Fibroblast of lung (primary cell): ENCODE measurements at regions not wholly inside any gene's neighbourhood (a gene's known extent, or its start where the extent isn't known, plus 50 kb on each side); places are given as distances from the start of the nearest gene placed in this dataset.

ENCODE experiments used
- DNase-seq, 2 donors: peaks; one replicate each; pipeline versions ENCODE4 v3.0.0 to v3.0.0-alpha.2; 2010; ENCODE audit warnings: low read depth in 2 of 2
- H2AFZ ChIP-seq: 2 replicates; pipeline ENCODE4 v1.5.1; 2012; ENCODE audit warnings: low read length, control low read depth, inconsistent platforms
- H3K27ac ChIP-seq: 2 replicates; pipeline ENCODE4 v1.5.1; 2011; ENCODE audit warnings: low read length, control low read depth; ENCODE audit not compliant: insufficient read depth
- H3K27me3 ChIP-seq: 2 replicates; pipeline ENCODE4 v1.5.1; 2011; ENCODE audit warnings: mild to moderate bottlenecking, low read length; ENCODE audit not compliant: control insufficient read depth, insufficient read depth
- H3K36me3 ChIP-seq: 2 replicates; pipeline ENCODE4 v1.5.1; 2011; ENCODE audit warnings: low read length; ENCODE audit not compliant: control insufficient read depth, insufficient read depth
- H3K4me1 ChIP-seq: 2 replicates; pipeline ENCODE4 v1.5.1; 2011; ENCODE audit warnings: low read length; ENCODE audit not compliant: control insufficient read depth, insufficient read depth; ENCODE audit errors: extremely low read depth
- H3K4me2 ChIP-seq: 2 replicates; pipeline ENCODE4 v1.5.1; 2011; ENCODE audit warnings: low read length, control low read depth; ENCODE audit not compliant: insufficient read depth; ENCODE audit errors: extremely low read depth
- H3K4me3 ChIP-seq, 4 experiments: fragments of 200-600 bp in 1 of 4; sonication (generic) in 1 of 4; replicated peaks in 1 of 4; 2 replicates each; pipeline ENCODE4 v1.5.1; 2011 to 2016; ENCODE audit warnings: low read length in 4 of 4, low read depth in 3 of 4, mild to moderate bottlenecking in 3 of 4, control low read depth in 2 of 4, inconsistent platforms in 1 of 4, mixed read lengths in 1 of 4; ENCODE audit not compliant: insufficient read depth in 1 of 4; ENCODE audit errors: control extremely low read depth in 1 of 4
- H3K79me2 ChIP-seq: 2 replicates; pipeline ENCODE4 v1.5.1; 2012; ENCODE audit warnings: mild to moderate bottlenecking, low read length, inconsistent platforms; ENCODE audit not compliant: control insufficient read depth, insufficient read depth
- H3K9ac ChIP-seq: 2 replicates; pipeline ENCODE4 v1.5.1; 2011; ENCODE audit warnings: mild to moderate bottlenecking, low read length, control low read depth; ENCODE audit not compliant: insufficient read depth
- H3K9me3 ChIP-seq: 2 replicates; pipeline ENCODE4 v1.5.1; 2012; ENCODE audit warnings: low read depth, low read length; ENCODE audit not compliant: control insufficient read depth, insufficient read depth
- H4K20me1 ChIP-seq: 2 replicates; pipeline ENCODE4 v1.5.1; 2011; ENCODE audit warnings: low read length; ENCODE audit not compliant: control insufficient read depth, insufficient read depth; ENCODE audit errors: extremely low read depth
- EZH2 ChIP-seq: IDR thresholded peaks from 2 replicates; pipeline ENCODE4 v1.5.1; 2012; ENCODE audit warnings: low read length, control low read depth, mild to moderate bottlenecking; ENCODE audit errors: missing control alignments
- TF ChIP-seq, protein P1 (sequence below), 2 donors: IDR thresholded peaks in 1 of 2; conservative IDR thresholded peaks in 1 of 2; 1 replicate in 1 of 2; 2 replicates in 1 of 2; pipeline ENCODE4 v1.5.1; 2011 to 2012; ENCODE audit warnings: low read length in 2 of 2, control low read depth in 1 of 2, inconsistent platforms in 1 of 2, low read depth in 1 of 2, mild to moderate bottlenecking in 1 of 2

DNA sequence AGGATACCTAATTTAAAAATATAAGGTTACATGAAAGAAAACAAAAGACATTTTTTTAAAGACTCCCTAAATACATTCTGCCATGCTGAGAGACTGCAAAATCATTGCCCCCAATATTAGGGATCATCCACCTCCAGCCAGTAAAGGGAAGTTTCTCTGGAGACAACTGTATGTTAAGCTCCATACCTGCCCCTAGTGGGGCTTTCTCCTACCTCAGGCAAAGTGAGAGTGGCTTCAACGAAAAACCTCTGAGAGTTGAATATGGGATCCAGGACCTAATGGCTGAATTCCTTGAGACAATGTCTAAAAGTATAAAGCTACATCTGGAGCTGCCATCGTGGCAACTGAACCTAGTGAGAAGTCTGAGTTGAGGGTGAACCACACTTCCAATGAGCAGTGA is 248.1 kb upstream of the FIGN start:
- no peak for DNase-seq
- Histone ChIP-seq H4K20me1 (no peaks in the 10 kb centered on the region), H3K27ac (no peak overlapping the region), H3K27me3 (no peaks in the 10 kb centered on the region), H3K4me2 (no peak overlapping the region), H3K79me2 (no peaks in the 10 kb centered on the region), H3K4me1 (no peaks in the 10 kb centered on the region), H2AFZ (no peak overlapping the region), H3K4me3 (no peak overlapping the region), H3K9me3 (no peaks in the 10 kb centered on the region), H3K9ac (no peak overlapping the region), H3K36me3 (no peaks in the 10 kb centered on the region)
- TF ChIP-seq EZH2 = no peak
- TF ChIP-seq, protein P1, sequence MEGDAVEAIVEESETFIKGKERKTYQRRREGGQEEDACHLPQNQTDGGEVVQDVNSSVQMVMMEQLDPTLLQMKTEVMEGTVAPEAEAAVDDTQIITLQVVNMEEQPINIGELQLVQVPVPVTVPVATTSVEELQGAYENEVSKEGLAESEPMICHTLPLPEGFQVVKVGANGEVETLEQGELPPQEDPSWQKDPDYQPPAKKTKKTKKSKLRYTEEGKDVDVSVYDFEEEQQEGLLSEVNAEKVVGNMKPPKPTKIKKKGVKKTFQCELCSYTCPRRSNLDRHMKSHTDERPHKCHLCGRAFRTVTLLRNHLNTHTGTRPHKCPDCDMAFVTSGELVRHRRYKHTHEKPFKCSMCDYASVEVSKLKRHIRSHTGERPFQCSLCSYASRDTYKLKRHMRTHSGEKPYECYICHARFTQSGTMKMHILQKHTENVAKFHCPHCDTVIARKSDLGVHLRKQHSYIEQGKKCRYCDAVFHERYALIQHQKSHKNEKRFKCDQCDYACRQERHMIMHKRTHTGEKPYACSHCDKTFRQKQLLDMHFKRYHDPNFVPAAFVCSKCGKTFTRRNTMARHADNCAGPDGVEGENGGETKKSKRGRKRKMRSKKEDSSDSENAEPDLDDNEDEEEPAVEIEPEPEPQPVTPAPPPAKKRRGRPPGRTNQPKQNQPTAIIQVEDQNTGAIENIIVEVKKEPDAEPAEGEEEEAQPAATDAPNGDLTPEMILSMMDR (conservative IDR thresholded peaks at IDR 0.05 in 1 of 2, IDR thresholded peaks at IDR 0.05 in 1 of 2; ENCODE audit: low read depth in 1 of 2, low read length in 2 of 2) = no peak

DNA sequence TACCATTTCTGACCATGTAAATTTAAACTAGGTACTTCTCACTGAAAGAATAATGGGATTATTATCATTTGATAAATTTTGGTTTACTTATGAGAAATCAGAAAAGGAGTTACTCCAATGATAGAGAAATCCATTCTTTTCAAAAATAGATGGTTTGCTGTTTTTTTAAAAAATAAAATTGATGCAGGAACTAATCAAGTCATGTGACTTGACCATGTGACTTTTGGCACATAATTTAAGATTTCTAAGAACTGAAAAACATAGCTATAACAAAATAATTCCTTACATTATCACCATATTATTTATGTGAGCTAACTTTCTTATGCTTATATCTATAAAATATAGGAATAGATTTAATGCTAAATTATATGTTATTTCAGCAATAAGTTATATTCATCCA is 247.1 kb upstream of the FIGN start:
- Histone ChIP-seq H3K4me2 (no peak overlapping the region), H2AFZ (no peak overlapping the region), H3K4me3 (no peak overlapping the region), H3K9me3 (no peaks in the 10 kb centered on the region), H3K27me3 (no peaks in the 10 kb centered on the region), H3K27ac (no peak overlapping the region), H3K4me1 (no peaks in the 10 kb centered on the region), H3K36me3 (no peaks in the 10 kb centered on the region), H4K20me1 (no peaks in the 10 kb centered on the region), H3K79me2 (no peaks in the 10 kb centered on the region), H3K9ac (no peak overlapping the region)
- DNase-seq = no peak
- no peak for TF ChIP-seq EZH2
- TF ChIP-seq, protein P1 (conservative IDR thresholded peaks at IDR 0.05 in 1 of 2, IDR thresholded peaks at IDR 0.05 in 1 of 2; ENCODE audit: low read depth in 1 of 2, low read length in 2 of 2) = no peak

DNA sequence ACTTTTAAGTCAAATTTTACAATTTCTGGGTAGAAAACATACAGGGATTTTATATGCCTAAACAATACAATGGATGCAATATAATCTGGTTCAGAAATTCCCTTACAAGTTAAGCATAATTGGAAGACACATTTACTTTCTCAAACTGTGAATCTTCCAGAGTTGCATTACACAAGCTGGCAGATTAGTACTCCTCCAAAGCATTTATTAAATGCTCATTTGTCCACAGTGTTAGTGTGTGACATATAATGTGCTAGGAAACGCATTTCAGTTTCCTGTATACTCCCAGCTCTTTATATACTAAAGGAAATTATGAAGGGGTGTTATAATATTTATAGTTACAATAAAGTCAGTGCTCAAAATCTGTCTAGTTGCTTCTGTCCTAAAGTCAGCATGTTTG is 239.0 kb upstream of the FIGN start:
- TF ChIP-seq EZH2 = no peak
- Histone ChIP-seq H3K27me3 (no peaks in the 10 kb centered on the region), H3K4me1 (no peaks in the 10 kb centered on the region), H3K9ac (no peak overlapping the region), H4K20me1 (no peaks in the 10 kb centered on the region), H3K9me3 (no peaks in the 10 kb centered on the region), H3K4me2 (no peak overlapping the region), H3K4me3 (no peak overlapping the region), H3K79me2 (no peaks in the 10 kb centered on the region), H3K27ac (no peak overlapping the region), H2AFZ (no peak overlapping the region), H3K36me3 (no peaks in the 10 kb centered on the region)
- no peak for DNase-seq
